ENCODE measurements at regions not wholly inside any gene's neighbourhood (a gene's known extent, or its start where the extent isn't known, plus 50 kb on each side); places are given as distances from the start of the nearest gene placed in this dataset.

DNA sequence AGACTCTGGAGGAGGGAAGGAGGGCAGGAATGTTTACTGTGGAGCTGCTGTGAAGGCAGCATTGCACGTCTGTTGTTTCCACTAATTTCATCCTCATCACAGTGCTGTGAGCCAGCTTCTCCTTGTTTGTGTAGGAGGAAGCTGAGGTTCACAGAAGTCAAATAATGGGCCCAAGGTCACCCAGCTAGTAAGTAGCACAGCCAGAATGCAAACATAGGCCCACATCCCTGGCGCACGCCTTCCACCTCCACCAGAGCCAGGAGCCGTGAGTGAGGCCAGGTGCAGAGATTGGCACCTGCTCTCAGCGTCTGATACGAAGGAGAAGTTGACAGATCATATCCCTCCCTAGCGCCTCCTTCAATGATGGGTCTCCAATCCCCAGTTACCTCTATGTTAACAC, 93.6 kb downstream of the HTR5A start:
- ATAC-seq (no peak), DNase-seq (no peak)
- no peaks in the 10 kb centered on the region for H3K9me3 ChIP-seq
- TF ChIP-seq, protein P1, sequence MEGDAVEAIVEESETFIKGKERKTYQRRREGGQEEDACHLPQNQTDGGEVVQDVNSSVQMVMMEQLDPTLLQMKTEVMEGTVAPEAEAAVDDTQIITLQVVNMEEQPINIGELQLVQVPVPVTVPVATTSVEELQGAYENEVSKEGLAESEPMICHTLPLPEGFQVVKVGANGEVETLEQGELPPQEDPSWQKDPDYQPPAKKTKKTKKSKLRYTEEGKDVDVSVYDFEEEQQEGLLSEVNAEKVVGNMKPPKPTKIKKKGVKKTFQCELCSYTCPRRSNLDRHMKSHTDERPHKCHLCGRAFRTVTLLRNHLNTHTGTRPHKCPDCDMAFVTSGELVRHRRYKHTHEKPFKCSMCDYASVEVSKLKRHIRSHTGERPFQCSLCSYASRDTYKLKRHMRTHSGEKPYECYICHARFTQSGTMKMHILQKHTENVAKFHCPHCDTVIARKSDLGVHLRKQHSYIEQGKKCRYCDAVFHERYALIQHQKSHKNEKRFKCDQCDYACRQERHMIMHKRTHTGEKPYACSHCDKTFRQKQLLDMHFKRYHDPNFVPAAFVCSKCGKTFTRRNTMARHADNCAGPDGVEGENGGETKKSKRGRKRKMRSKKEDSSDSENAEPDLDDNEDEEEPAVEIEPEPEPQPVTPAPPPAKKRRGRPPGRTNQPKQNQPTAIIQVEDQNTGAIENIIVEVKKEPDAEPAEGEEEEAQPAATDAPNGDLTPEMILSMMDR (IDR thresholded peaks at IDR 0.05), result no peak
- no peaks in the 10 kb centered on the region for H3K27me3 ChIP-seq (ENCODE audit: low read depth)
- H3K4me1 ChIP-seq, result no peaks in the 10 kb centered on the region
- no peak overlapping the region for H3K27ac ChIP-seq
- no peak overlapping the region for H3K4me3 ChIP-seq
- no peaks in the 10 kb centered on the region for H3K36me3 ChIP-seq
- intact Hi-C loops (cut with DNase I), result no loop called here

DNA sequence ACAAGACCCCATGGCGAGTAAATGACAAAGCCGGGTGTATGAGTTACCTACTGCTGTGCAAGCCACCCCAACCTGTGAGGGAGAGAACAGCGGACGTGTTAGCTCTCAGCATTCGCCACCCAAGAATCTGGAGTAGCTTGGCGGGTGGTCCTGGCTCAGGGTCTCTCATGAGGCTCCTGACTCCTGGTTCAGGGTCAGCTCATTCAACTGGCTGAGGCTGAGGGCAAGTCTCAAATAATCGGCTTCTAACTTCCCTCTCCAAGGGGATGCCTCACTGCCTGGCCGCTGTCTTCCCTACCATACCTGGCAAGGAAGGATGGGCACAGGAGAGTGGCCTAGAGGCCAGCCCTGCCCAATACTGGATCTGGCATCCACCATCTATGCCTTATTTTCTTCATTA, 94.2 kb downstream of the HTR5A start:
- intact Hi-C loops (cut with DNase I), result no loop called here
- no peaks in the 10 kb centered on the region for H3K4me1 ChIP-seq
- TF ChIP-seq, protein P1 (IDR thresholded peaks at IDR 0.05), result no peak
- no peak overlapping the region for H3K4me3 ChIP-seq
- no peaks in the 10 kb centered on the region for H3K9me3 ChIP-seq
- DNase-seq, result no peak
- H3K27ac ChIP-seq, result no peak overlapping the region
- ATAC-seq, result no peak
- H3K36me3 ChIP-seq, result no peaks in the 10 kb centered on the region
- H3K27me3 ChIP-seq (ENCODE audit: low read depth), result no peaks in the 10 kb centered on the region

DNA sequence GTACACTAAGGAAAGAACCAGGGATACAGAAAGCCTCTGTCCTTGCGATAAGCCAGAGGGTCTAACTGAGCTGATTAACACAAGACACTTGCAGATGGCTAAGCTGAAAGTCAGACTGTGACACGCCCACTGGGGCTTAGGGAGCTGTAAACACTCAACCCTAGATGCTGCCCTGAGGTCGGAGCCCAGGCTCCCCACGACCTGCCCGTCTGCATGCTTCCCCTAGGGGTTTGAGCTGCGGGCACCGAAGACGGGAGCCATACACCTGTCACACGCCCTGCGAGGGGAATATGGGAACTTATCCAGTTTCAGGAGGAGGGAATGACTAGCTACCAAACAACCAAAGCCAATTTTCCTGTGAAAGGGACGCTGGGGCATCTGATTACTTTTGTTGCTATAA, 96.0 kb downstream of the HTR5A start:
- DNase-seq, result no peak
- Histone ChIP-seq H3K9me3 (no peaks in the 10 kb centered on the region), H3K4me3 (no peak overlapping the region), H3K4me1 (no peaks in the 10 kb centered on the region), H3K27ac (no peak overlapping the region), H3K36me3 (no peaks in the 10 kb centered on the region), H3K27me3 (ENCODE audit: low read depth) (no peaks in the 10 kb centered on the region)
- no peak for ATAC-seq
- intact Hi-C loops (cut with DNase I), result no loop called here
- TF ChIP-seq, protein P1 (IDR thresholded peaks at IDR 0.05), result no peak

DNA sequence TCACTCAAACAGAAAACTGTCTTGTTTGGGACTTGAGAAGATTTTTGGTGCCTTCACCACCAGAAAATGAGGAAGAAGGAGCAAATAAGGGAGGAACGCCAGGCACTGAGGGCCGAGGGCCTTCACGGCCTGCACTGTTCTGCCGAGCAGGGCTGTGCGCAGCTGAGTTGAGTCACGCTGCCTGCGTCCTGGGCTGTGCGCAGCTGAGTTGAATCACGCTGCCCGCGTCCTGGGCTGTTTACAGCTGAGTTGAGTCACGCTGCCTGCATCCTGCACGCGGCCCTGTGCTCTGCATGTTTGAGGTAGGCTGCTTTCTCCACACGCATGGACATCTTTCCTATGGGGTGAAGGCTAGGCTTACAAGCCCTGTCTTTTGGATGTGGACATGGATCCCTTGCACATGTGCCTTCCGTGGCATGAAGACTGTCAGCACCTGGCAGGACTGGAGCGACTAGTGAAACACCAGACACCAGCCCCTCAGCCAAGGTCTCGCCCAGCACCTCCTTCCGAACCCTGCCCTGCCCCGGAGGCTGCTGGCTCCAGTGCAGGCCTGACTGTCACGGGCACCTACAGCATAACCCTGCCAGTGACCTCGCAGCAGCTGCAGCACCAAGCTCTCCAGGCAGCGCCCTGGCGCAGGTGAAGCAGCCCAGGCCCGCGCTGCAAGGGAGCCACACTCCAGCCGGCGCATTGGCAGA, 96.7 kb downstream of the HTR5A start:
- DNase-seq (no peak), ATAC-seq (no peak)
- no peaks in the 10 kb centered on the region for H3K4me1 ChIP-seq
- TF ChIP-seq, protein P1 (IDR thresholded peaks at IDR 0.05), result no peak
- no peaks in the 10 kb centered on the region for H3K27me3 ChIP-seq (ENCODE audit: low read depth)
- no peaks in the 10 kb centered on the region for H3K9me3 ChIP-seq
- no peak overlapping the region for H3K27ac ChIP-seq
- H3K4me3 ChIP-seq, result no peak overlapping the region
- no peaks in the 10 kb centered on the region for H3K36me3 ChIP-seq
- intact Hi-C loops (cut with DNase I), result no loop called here

DNA sequence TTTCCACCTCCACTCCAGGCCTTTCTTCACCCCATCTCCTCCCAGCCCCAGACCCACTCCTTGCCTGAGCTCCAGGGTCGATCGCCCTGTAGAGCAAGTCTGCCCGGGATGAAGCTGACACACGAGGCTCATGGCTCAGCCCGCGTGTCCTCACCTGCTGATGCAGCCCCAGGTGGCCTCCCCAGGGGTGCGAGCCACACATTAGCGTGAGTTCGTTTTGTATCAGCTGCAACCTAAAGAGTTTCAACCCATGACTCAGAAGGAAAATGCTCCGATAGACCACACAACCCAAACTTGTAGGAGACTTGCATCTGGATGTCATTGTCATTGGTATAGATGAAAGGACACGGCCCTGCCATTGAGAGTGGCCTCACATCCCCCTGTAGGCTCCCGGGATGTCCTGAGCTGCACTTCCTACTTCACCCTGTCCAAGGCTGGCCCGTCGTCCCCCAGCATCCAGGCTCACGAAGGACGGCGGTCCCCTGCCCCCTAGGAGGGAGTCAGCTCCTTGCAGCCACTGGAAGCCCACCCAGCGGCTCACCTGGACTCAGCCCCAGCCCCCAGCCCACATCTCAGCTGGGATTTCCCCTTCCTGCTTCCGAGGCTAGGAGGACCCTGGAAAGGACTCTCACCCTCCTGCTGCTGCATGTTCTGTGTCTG, 97.7 kb downstream of the HTR5A start:
- no peak overlapping the region for H3K27ac ChIP-seq
- H3K36me3 ChIP-seq, result no peaks in the 10 kb centered on the region
- no peak overlapping the region for H3K4me3 ChIP-seq
- H3K9me3 ChIP-seq, result no peaks in the 10 kb centered on the region
- TF ChIP-seq, protein P1 (IDR thresholded peaks at IDR 0.05), result no peak
- ATAC-seq (no peak), DNase-seq (no peak)
- no peaks in the 10 kb centered on the region for H3K4me1 ChIP-seq
- intact Hi-C loops (cut with DNase I), result no loop called here
- H3K27me3 ChIP-seq (ENCODE audit: low read depth), result no peaks in the 10 kb centered on the region

All from lower lobe of right lung (tissue), 2 donors.